Left lobe of liver (tissue), 2 donors: ENCODE measurements at regions not wholly inside any gene's neighbourhood (a gene's known extent, or its start where the extent isn't known, plus 50 kb on each side); places are given as distances from the start of the nearest gene placed in this dataset.
"Not testable (repeated sequence)": the region's sequence is repeated elsewhere in the genome, so short reads cannot be mapped to it uniquely, and the experiment has no call there.

ENCODE experiments used
- ATAC-seq: fragments of 200-7000 bp; cut with Tn5 transposase; one replicate; pipeline ENCODE4 v1.9.1; 2020; ENCODE audit warnings: mild to moderate bottlenecking, moderate library complexity
- DNase-seq: peaks from one replicate; pipeline ENCODE4 v3.0.0-alpha.2; 2020; ENCODE audit warnings: low spot score
- donor health status: DM: no; HTN: no; CAD: no; lungs with moderate emphysema.
- donor health status: DM: no; HTN: yes; CAD: no.

DNA sequence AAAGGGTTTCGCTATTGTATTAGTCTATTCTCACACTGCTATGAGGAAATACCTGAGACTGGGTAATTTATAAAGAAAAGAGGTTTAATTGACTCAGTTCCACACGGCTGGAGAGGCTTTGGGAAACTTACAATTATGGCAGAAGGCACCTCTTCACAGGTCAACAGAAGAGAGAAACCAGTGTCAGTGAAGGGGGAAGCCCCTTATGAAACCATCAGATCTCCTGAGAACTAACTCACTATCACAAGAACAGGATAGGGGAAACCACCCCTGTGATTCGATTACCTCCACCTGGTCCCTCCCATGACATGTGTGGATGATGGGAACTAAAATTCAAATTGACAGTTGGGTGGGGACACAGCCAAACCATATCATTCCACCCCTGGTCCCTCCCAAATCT, 589.5 kb downstream of the CENPC start:
- DNase-seq (no peak), ATAC-seq (no peak)

DNA sequence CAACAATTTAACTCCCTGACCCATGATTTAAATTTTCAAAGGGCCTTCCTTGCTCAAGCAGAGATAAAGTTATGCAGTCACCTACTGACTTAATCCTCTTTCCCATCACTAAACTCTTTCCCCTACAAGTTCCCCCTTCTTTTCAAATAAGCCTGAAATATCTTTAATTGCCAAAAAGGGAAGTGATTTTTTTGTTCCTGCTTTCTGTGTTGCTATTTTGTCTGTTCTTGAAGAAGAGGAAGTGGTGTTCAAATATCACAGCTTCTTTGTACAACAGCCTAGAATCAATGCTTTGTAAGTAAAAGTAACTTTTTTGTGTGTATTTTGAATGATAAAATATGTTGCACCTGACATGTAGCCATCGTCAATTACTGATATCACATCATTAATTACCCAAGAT, 595.9 kb downstream of the CENPC start:
- no peak for ATAC-seq
- no peak for DNase-seq

DNA sequence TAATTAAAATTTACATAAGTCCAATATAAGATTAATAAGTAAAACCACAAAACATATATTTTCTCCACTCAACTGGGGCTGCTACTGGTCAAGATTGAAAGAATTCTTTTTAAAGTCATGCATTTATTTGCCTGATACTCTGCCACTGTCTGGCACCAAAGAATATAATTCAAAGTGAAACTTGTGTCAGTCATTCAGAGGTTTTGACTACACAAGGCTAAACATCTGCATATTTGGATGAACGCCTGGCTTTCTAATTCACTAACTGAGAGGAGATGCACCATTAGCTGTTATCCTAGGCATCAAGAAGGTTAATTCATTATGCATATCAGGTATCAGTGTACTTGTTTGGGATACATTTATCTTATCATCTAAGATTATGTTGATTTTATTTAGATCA, 598.5 kb downstream of the CENPC start:
- DNase-seq: no peak
- no peak for ATAC-seq

DNA sequence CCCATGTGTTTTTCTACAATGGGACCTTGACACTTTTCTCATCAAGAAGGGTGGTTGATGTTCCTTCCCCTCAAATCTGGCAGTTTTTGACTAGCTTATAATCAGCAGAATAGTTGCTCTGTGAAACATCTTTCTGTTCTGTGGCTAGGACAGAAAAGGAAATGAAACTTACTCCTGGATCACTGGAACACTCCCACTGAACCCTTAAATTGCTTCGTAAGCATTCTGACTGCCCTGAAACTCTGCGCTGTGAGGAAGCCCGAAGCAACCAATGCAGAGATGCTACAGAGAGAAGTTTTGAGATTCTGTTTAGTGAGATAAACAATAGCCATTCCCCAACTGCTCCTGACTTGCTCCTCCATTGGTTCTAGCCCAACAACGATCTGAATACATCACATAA, 602.2 kb downstream of the CENPC start:
- DNase-seq (no peak), ATAC-seq (peak; percentile 53)

DNA sequence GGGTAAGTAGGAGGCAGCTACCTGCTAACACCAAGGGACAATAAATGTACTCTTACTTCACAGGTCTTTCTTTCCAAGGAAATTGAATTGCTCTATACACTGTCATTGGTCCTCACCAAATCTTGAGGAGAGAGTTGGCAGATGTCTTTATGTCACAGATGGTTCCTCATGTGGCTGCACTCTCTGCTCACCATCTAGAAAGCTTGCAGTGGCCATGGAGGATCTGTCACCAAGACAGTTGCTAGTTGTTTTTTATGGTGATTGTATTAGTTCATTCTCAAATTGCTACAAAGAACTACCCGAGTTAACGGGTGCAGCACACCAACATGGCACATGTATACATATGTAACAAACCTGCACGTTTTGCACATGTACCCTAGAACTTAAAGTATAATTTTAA, 613.3 kb downstream of the CENPC start:
- DNase-seq, ATAC-seq: not testable (repeated sequence)

DNA sequence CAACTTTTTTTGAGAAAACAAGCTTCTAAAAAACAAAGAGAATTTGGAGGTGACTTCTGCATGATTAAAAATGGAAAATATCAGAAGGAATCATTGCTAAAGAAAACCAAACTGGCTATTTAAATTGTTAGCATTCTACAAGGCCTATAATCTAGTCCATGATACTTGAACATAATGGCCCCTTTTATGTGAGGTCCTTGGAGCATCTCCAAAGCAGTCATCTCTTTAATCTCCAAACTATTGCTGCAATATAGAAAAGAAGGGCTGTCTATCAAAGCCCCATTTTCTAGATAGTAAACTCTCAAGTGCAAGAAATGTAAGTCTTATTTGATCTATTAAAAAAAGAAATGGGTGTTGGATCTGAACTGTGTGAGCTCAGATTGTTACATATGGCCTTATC, 615.1 kb downstream of the CENPC start:
- ATAC-seq: no peak

DNA sequence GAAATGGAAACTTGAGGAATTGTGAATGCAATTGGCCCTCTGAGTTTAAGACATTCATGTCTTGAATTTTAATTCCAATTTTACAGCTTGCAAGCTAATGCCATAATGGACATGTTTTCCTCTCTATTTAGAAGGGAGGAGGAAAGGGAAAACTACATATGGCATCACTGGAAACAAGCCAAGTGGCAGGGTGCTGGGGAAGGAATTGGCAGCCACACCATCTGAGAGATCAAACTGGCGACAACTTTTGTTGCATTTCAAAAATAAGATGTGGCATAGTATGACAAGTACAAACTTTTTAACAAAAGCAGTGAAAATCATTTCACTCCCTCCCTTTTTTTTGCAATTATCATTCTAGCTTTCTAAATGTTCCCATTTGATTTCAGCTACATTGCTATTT, 615.6 kb downstream of the CENPC start:
- no peak for DNase-seq
- no peak for ATAC-seq

More for the DNA sequence above, 615.1 kb downstream of the CENPC start:
- DNase-seq: no peak

DNA sequence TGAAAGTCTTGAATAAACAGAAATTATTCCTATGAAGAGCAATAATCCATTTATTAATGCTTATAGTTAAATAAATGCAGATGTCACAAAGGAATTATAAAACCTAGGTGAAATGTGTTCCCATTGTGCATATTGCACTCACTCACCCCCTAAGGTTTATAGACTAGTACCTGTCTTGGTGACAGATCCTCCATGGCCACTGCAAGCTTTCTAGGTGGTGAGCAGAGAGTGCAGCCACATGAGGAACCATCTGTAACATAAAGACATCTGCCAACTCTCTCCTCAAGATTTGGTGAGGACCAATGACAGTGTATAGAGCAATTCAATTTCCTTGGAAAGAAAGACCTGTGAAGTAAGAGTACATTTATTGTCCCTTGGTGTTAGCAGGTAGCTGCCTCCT, 616.4 kb downstream of the CENPC start:
- not testable (repeated sequence) for ATAC-seq, DNase-seq

DNA sequence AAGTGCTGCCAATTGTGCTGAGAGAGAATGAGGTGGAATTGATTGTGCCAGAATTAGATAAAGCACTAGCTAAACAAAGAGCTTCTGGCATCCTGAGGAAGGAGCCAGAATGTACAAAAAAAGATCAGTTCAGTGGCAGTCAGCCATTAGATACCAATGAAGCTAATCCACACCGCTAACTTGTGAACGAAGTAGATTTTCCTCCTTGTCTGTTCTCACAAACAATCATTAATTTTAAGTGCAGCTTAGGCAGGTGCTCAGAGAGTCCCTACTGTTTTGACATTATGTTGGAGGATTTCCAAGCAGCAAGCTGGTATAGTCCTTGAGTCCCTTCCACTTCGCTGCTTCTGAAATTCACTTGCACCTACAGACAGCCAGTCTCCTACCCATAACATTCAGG, 617.4 kb downstream of the CENPC start:
- no peak for DNase-seq
- no peak for ATAC-seq

DNA sequence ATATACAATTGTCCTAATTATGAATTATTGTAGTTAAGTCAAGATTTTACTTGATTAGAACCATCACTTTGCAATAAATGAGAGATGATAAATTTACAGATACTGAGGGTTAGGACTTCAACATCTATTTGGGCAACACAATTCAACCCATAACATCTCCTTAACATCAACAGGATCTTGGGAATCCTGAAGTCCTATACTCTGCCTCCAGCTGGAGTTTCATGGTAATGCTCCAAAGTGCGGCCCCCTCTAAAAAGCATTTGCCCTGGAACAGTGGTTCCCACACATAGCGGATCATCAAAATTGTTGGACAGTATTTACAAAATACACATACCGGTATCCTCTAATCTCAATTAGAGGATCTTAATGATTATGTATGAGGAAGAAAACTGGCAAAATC, 618.6 kb downstream of the CENPC start:
- ATAC-seq (no peak), DNase-seq (no peak)

DNA sequence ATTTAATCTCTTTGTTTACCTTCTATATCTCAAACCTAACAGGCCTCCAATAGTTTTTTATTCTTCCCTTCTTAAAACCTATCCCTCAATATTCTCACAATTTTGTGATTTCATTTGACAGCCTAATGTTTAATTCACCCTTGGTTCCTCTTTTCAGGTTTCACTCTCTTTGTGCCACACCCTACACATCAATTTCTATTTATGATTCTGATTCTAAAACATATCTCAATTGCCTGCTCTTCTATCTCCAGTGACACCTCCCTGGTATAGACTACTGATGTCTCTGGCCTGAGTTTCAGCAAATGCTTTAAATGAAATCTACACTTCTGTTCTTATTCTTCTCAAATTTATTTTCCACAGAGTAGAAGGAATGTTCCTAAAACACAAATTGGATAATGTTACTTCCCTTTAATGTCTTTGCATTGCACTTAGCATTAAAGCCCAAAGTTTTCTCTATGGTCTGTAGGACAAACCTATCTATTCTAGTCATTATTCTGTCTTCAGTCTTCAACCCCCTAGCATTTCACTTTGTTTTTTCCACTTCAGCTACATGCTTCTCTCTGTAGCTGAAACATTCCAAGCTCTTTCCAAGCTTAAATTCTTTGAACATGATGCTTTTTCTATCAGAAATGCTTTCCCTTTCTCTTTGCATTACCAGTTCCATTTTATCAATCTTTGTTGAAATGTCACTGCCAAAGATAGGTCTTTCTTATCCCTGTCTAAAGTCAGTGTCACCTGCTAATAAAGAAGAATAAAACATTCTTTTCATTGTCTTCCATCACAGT, 622.0 kb downstream of the CENPC start:
- DNase-seq (no peak), ATAC-seq (no peak)

DNA sequence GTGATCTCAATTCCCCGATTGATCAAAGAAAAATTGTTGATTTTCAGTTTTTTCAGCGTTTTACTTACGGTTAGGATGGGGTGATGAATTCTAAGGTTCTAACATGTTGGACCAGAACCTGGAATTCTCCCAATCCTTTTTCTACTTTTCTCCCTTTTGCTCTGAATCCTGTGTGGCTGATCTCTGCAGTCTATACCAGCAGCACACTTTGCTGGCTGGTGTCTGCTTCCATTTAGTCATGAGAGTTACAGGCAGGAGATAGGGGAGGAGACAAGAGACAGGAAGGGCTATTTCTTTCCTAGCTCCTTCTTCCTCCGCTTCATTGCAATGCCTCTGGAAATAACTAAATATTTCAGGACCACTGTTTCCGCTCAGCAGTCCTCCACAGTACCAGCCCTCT, 623.9 kb downstream of the CENPC start:
- no peak for DNase-seq
- ATAC-seq: no peak

DNA sequence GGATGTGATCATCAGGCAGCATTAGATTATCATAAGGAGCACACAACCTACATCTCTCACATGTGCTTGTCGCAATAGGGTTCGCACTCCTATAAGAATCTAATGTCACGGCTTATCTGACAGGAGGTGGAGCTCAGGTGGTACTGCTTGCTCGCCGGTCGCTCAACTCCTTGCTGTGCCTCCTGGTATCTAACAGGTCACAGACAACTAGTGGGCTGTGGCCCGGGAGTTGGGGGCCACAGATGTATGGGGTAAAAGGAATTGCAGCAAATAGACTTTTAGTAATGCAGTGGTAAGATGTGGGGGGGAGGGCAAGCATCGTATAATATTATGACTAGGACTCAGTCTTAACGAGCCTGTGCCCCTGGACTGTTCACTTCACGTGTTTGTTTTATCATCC, 624.8 kb downstream of the CENPC start:
- ATAC-seq (no peak), DNase-seq (no peak)

DNA sequence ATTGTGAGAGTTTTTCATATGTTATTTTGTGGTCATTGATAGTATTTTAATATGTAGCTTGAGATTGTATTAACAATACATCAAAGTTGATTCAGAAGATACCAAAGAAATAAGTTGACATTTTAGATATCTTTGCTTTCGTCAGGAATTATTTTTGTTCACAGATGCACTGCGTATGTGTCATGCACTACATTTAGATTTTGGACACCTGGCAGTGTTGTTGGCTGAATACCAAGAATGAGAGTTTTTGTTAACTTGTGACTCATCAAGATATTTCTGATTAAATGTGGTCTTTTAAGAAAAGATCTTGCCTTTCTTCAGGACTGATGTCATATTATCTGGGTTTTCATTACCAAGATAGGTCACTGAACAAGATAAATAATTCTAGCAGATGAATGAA, 633.4 kb downstream of the CENPC start:
- ATAC-seq (no peak), DNase-seq (no peak)

DNA sequence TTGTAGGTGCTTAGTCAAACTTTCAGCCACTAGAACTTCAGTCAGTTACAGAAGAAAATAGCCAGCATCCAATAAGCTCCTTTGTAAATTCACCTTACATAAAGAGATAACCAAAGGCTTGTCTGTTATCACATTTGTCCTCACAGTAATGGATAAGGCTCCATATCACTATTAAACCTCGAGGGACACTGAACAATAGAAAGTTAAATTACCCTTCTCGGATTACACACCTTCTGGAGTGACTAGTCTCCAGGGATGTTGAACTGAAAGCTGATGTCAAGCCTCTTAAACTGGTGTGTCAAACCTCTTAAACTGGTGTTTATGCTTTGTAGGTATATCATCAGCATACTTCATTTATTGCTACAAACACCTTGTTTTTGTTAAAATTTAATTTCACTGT, 639.0 kb downstream of the CENPC start:
- DNase-seq (no peak), ATAC-seq (no peak)

DNA sequence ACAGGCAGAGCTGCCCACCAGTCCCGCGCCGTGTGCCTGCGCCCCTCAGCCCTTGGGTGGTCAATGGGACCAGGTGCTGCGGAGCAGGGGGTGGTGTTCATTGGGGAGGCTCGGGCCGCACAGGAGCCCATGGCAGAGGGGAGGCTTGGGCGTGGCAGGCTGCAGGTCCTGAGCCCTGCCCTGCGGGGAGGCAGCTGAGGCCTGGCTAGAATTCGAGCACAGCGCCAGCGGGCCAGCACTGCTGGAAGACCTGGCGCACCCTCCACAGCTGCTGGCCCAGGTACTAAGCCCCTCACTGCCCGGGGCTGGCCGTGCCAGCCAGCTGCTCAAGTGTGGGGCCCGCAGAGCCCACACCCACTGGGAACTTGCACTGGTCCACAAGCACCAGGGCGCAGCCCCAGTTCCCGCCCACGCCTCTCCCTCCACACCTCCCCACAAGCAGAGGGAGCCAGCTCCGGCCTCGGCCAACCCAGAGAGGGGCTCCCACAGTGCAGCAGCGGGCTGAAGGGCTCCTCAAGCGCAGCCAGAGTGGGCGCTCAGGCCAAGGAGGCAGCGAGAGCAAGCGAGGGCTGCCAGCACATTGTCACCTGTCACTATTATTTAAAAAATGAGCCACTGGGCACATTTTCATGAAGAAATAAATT, 645.8 kb downstream of the CENPC start:
- ATAC-seq: no peak
- DNase-seq: no peak

DNA sequence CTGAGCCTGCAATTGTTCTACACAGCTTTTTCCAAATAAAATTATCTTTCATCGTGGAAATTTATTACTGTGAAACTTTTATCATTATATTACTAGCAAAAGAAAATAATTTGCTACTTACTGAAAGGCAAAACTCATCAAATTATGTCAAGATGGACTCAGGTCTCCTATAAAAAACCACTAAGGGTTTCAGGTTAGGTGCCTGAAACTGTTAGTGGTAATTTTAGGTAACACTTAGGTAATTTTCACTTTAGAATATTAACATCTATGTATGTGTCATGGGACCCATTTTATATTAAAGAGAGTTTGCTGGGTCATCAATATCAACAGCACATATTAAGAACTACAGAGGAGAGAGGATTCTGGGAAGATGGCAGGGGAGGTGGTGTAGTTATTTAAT, 651.5 kb downstream of the CENPC start:
- DNase-seq (no peak), ATAC-seq (no peak)

DNA sequence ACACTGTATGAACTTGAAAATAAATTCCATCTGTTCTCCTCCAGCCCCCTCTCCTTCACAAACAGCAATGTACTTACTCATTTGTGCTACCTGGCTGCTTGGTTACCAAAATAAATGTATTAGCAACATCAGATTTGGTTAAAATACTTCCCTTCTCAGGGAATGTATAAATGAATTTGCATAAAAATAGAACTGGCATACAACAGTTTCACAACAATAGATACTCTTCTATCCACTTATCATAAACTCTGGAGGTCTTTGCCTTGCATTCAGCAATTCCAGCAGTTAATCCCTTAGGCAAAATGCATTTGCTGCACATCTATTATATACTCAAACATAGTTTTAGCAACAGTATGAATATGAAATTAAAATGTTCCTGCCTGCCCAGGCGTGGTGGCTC, 658.2 kb downstream of the CENPC start:
- ATAC-seq (no peak), DNase-seq (no peak)

DNA sequence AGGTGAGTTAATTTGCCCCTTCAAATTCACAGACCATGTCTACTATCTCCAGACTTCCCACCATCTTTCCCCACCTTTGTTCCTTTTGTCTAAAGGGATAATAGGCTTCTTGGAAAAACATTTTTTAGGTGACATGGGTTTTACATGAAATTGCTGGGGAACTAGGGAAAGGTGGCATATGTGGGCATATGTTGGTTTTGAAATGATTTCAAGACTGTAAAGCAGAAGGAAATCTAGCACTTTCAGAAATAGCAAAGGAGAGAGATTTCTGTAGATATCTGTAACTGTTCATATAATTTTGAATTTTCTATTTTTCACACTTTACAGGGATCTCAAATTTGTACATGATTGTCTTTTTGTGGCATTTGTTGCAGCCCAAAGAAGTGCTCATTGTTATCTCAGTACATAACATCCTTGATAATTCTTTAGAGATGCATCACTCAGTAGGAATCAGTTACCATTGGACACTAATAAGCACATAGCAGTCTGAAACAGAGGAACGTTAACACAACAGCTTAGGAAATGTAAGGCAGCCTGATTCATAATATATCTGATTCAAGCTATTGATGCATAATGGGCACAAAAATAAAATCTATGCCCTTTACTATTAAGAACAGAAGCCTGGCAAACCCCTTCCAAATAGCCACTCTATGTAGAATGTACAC, 659.7 kb downstream of the CENPC start:
- ATAC-seq (no peak), DNase-seq (no peak)

DNA sequence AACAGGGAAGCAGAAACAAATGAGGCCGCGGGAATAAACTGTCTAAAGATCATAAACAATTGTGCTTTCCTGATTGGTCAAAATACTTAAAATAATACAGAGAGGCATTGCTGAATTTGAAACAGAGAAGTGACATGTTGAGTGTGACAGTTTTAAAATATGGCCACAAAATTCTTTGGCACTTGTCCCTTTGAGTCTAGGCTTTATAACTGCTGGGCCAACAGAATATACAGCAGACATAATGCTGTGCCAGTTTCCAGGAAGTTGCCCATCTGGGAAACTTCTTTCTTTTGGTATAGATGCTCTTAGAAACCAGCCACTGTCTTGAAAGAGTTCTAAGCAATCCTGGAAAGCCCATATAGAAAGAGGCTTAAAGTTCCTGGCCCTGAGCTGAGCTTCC, 668.4 kb downstream of the CENPC start:
- DNase-seq (no peak), ATAC-seq (no peak)

DNA sequence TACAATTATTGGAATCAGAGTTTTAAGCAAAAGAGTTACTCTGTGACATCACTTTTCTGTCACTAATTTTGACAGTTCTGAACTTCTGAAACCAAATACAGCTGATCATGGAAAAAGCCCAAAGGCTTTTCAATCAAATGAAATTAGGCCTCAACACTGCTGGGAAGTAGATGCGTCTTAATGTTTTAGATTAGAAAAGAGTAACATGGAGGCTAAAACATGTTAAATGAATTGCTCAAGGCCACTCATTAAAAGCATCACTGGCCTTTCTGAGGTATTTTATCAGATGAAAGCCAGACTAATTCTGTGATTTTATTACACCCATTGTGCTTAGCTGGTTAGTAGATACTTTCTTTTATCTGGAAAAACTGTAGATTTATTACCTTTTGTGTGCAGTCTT, 672.6 kb downstream of the CENPC start:
- ATAC-seq: no peak
- DNase-seq: no peak

DNA sequence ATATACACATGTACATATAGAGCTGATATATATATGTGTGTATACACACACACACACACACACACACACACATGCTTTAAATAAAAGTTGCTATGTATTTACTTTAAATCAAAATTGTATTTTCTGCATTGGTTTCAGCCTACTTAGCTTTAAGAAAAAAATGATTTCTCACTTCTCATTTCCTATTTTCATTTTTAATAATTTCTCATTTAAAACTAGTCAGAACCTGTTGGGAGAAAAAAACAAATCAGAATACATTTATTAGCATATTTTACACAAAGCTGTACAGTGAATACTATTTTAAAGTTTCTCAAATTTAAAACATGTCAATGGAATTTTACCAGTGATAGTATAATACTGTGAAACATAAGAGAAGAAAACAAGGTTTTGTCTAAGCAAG, 681.8 kb downstream of the CENPC start:
- DNase-seq: no peak
- no peak for ATAC-seq
